ENCODE measurements at regions not wholly inside any gene's neighbourhood (a gene's known extent, or its start where the extent isn't known, plus 50 kb on each side); places are given as distances from the start of the nearest gene placed in this dataset.

GRCh38 chr11:116065986-116066385 is 561.8 kb upstream of the CADM1 start:
- Mint-ChIP-seq H3K27ac (no peak overlapping the region), H3K4me1 (ENCODE audit: low read depth) (no peaks in the 10 kb centered on the region), H3K27me3 (ENCODE audit: low read depth) (peaks cover 3% of the 10 kb centered on the region), H3K4me3 (no peak overlapping the region), H3K9me3 (no peaks in the 10 kb centered on the region), H3K36me3 (ENCODE audit: low read depth) (no peaks in the 10 kb centered on the region)

GRCh38 chr11:116065191-116065895 is 561.1 kb upstream of the CADM1 start:
- Mint-ChIP-seq H3K9me3 (no peaks in the 10 kb centered on the region), H3K4me1 (ENCODE audit: low read depth) (no peaks in the 10 kb centered on the region), H3K27ac (no peak overlapping the region), H3K27me3 (ENCODE audit: low read depth) (peaks cover 3% of the 10 kb centered on the region), H3K4me3 (no peak overlapping the region), H3K36me3 (ENCODE audit: low read depth) (no peaks in the 10 kb centered on the region)

GRCh38 chr11:116062490-116063171 is 558.4 kb upstream of the CADM1 start:
- no peaks in the 10 kb centered on the region for H3K36me3 Mint-ChIP-seq (ENCODE audit: low read depth)
- no peak overlapping the region for H3K4me3 Mint-ChIP-seq
- H3K27ac Mint-ChIP-seq = no peak overlapping the region
- no peaks in the 10 kb centered on the region for H3K4me1 Mint-ChIP-seq (ENCODE audit: low read depth)
- H3K9me3 Mint-ChIP-seq = no peaks in the 10 kb centered on the region
- no peaks in the 10 kb centered on the region for H3K27me3 Mint-ChIP-seq (ENCODE audit: low read depth)

GRCh38 chr11:116062129-116062489 is 557.9 kb upstream of the CADM1 start:
- Mint-ChIP-seq H3K27me3 (ENCODE audit: low read depth) (no peaks in the 10 kb centered on the region), H3K4me1 (ENCODE audit: low read depth) (no peaks in the 10 kb centered on the region), H3K4me3 (no peak overlapping the region), H3K36me3 (ENCODE audit: low read depth) (no peaks in the 10 kb centered on the region), H3K9me3 (no peaks in the 10 kb centered on the region), H3K27ac (no peak overlapping the region)

GRCh38 chr11:116061322-116061721 is 557.1 kb upstream of the CADM1 start:
- no peaks in the 10 kb centered on the region for H3K9me3 Mint-ChIP-seq
- H3K27me3 Mint-ChIP-seq (ENCODE audit: low read depth) = no peaks in the 10 kb centered on the region
- no peak overlapping the region for H3K4me3 Mint-ChIP-seq
- H3K36me3 Mint-ChIP-seq (ENCODE audit: low read depth) = no peaks in the 10 kb centered on the region
- no peak overlapping the region for H3K27ac Mint-ChIP-seq
- H3K4me1 Mint-ChIP-seq (ENCODE audit: low read depth) = no peaks in the 10 kb centered on the region

- no peaks in the 10 kb centered on the region for H3K9me3 Mint-ChIP-seq
- no peaks in the 10 kb centered on the region for H3K36me3 Mint-ChIP-seq (ENCODE audit: low read depth)
- no peaks in the 10 kb centered on the region for H3K4me1 Mint-ChIP-seq (ENCODE audit: low read depth)
- no peak overlapping the region for H3K4me3 Mint-ChIP-seq
- no peaks in the 10 kb centered on the region for H3K27me3 Mint-ChIP-seq (ENCODE audit: low read depth)
- no peak overlapping the region for H3K27ac Mint-ChIP-seq
Observed at GRCh38 chr11:116059919-116060318, 555.7 kb upstream of the CADM1 start.

GRCh38 chr11:116057000-116057399 is 552.8 kb upstream of the CADM1 start:
- Mint-ChIP-seq H3K9me3 (no peaks in the 10 kb centered on the region), H3K27me3 (ENCODE audit: low read depth) (no peaks in the 10 kb centered on the region), H3K36me3 (ENCODE audit: low read depth) (no peaks in the 10 kb centered on the region), H3K4me1 (ENCODE audit: low read depth) (no peaks in the 10 kb centered on the region), H3K27ac (no peak overlapping the region), H3K4me3 (no peak overlapping the region)

- H3K9me3 Mint-ChIP-seq = no peaks in the 10 kb centered on the region
- H3K27ac Mint-ChIP-seq = no peak overlapping the region
- no peak overlapping the region for H3K4me3 Mint-ChIP-seq
- no peaks in the 10 kb centered on the region for H3K36me3 Mint-ChIP-seq (ENCODE audit: low read depth)
- no peaks in the 10 kb centered on the region for H3K27me3 Mint-ChIP-seq (ENCODE audit: low read depth)
- no peaks in the 10 kb centered on the region for H3K4me1 Mint-ChIP-seq (ENCODE audit: low read depth)
Observed at GRCh38 chr11:116055064-116055463, 550.8 kb upstream of the CADM1 start.

GRCh38 chr11:116053548-116053919 is 549.3 kb upstream of the CADM1 start:
- Mint-ChIP-seq H3K9me3 (no peaks in the 10 kb centered on the region), H3K27ac (no peak overlapping the region), H3K27me3 (ENCODE audit: low read depth) (no peaks in the 10 kb centered on the region), H3K4me3 (no peak overlapping the region), H3K36me3 (ENCODE audit: low read depth) (no peaks in the 10 kb centered on the region), H3K4me1 (ENCODE audit: low read depth) (no peaks in the 10 kb centered on the region)

- Mint-ChIP-seq H3K4me3 (no peak overlapping the region), H3K36me3 (ENCODE audit: low read depth) (no peaks in the 10 kb centered on the region), H3K27me3 (ENCODE audit: low read depth) (no peaks in the 10 kb centered on the region), H3K9me3 (no peaks in the 10 kb centered on the region), H3K4me1 (ENCODE audit: low read depth) (no peaks in the 10 kb centered on the region), H3K27ac (no peak overlapping the region)
Observed at GRCh38 chr11:116052603-116053547, 548.7 kb upstream of the CADM1 start.

GRCh38 chr11:116051494-116051893 is 547.3 kb upstream of the CADM1 start:
- no peak overlapping the region for H3K4me3 Mint-ChIP-seq

GRCh38 chr11:116049383-116049782 is 545.2 kb upstream of the CADM1 start:
- Mint-ChIP-seq H3K36me3 (ENCODE audit: low read depth) (no peaks in the 10 kb centered on the region), H3K27me3 (ENCODE audit: low read depth) (no peaks in the 10 kb centered on the region), H3K4me1 (ENCODE audit: low read depth) (no peaks in the 10 kb centered on the region), H3K4me3 (no peak overlapping the region), H3K27ac (no peak overlapping the region), H3K9me3 (no peaks in the 10 kb centered on the region)

More at GRCh38 chr11:116051494-116051893, 547.3 kb upstream of the CADM1 start:
- Mint-ChIP-seq H3K27me3 (ENCODE audit: low read depth) (no peaks in the 10 kb centered on the region), H3K27ac (no peak overlapping the region), H3K36me3 (ENCODE audit: low read depth) (no peaks in the 10 kb centered on the region), H3K4me1 (ENCODE audit: low read depth) (no peaks in the 10 kb centered on the region), H3K9me3 (no peaks in the 10 kb centered on the region)

GRCh38 chr11:116046127-116046526 is 541.9 kb upstream of the CADM1 start:
- H3K9me3 Mint-ChIP-seq = no peaks in the 10 kb centered on the region
- H3K4me1 Mint-ChIP-seq (ENCODE audit: low read depth) = no peaks in the 10 kb centered on the region
- H3K27ac Mint-ChIP-seq = no peak overlapping the region
- no peaks in the 10 kb centered on the region for H3K27me3 Mint-ChIP-seq (ENCODE audit: low read depth)
- H3K36me3 Mint-ChIP-seq (ENCODE audit: low read depth) = no peaks in the 10 kb centered on the region
- H3K4me3 Mint-ChIP-seq = no peak overlapping the region

- no peaks in the 10 kb centered on the region for H3K4me1 Mint-ChIP-seq (ENCODE audit: low read depth)
- H3K27ac Mint-ChIP-seq = no peak overlapping the region
- no peaks in the 10 kb centered on the region for H3K36me3 Mint-ChIP-seq (ENCODE audit: low read depth)
- H3K27me3 Mint-ChIP-seq (ENCODE audit: low read depth) = no peaks in the 10 kb centered on the region
- H3K4me3 Mint-ChIP-seq = no peak overlapping the region
- no peaks in the 10 kb centered on the region for H3K9me3 Mint-ChIP-seq
Observed at GRCh38 chr11:116044941-116045340, 540.7 kb upstream of the CADM1 start.

GRCh38 chr11:116044520-116044919 is 540.3 kb upstream of the CADM1 start:
- Mint-ChIP-seq H3K4me1 (ENCODE audit: low read depth) (no peaks in the 10 kb centered on the region), H3K9me3 (no peaks in the 10 kb centered on the region), H3K4me3 (no peak overlapping the region), H3K27me3 (ENCODE audit: low read depth) (no peaks in the 10 kb centered on the region), H3K27ac (no peak overlapping the region), H3K36me3 (ENCODE audit: low read depth) (no peaks in the 10 kb centered on the region)
